ENCODE measurements at regions not wholly inside any gene's neighbourhood (a gene's known extent, or its start where the extent isn't known, plus 50 kb on each side); places are given as distances from the start of the nearest gene placed in this dataset.

- Histone ChIP-seq H3K4me2 (ENCODE audit: insufficient read depth, low read length) (no peak overlapping the region), H3K4me3 (replicated peaks in 1 of 3; ENCODE audit: insufficient read depth in 1 of 3, low read depth in 1 of 3, low read length in 3 of 3) (no peak overlapping the region), H3K27ac (ENCODE audit: insufficient read depth, low read depth, low read length) (no peak overlapping the region), H3K9me1 (replicated peaks; ENCODE audit: control insufficient read depth, extremely low read depth, insufficient read depth, low read length) (no peaks in the 10 kb centered on the region), H3K79me2 (ENCODE audit: control insufficient read depth, insufficient read depth, low read length) (no peaks in the 10 kb centered on the region), H2AFZ (ENCODE audit: low read depth, low read length) (no peak overlapping the region), H3K36me3 (ENCODE audit: control insufficient read depth in 2 of 2, extremely low read depth in 1 of 2, insufficient read depth in 2 of 2, low read length in 2 of 2) (no peaks in the 10 kb centered on the region), H4K20me1 (replicated peaks; ENCODE audit: control insufficient read depth, extremely low read depth, insufficient read depth, low read length) (no peaks in the 10 kb centered on the region), H3K9ac (replicated peaks; ENCODE audit: extremely low read depth, insufficient read depth, low read length) (no peak overlapping the region), H3K27me3 (ENCODE audit: control insufficient read depth in 2 of 2, insufficient read depth in 2 of 2, low read length in 2 of 2) (no peaks in the 10 kb centered on the region), H3K4me1 (ENCODE audit: control insufficient read depth, extremely low read depth, insufficient read depth, low read length) (no peaks in the 10 kb centered on the region), H3K9me3 (replicated peaks; ENCODE audit: control insufficient read depth, insufficient read depth, low read length) (peaks cover 3% of the 10 kb centered on the region)
- no peak for DNase-seq (ENCODE audit: low read depth, low spot score)
- ChIA-PET CTCF (no interaction called here), POLR2A (no interaction called here)
- TF ChIP-seq MAX (IDR thresholded peaks at IDR 0.05; ENCODE audit: insufficient read depth, insufficient read length) = no peak
- no peak for TF ChIP-seq CTCF (IDR thresholded peaks at IDR 0.05; ENCODE audit: extremely low read depth in 1 of 2, insufficient read depth in 1 of 2, low read depth in 1 of 2, low read length in 2 of 2)
- no peak for TF ChIP-seq POLR2AphosphoS5 (IDR thresholded peaks at IDR 0.05; ENCODE audit: insufficient read depth, low read depth, low read length)
- TF ChIP-seq POLR2A (IDR thresholded peaks at IDR 0.05; ENCODE audit: low read depth, low read length) = no peak
- TF ChIP-seq GATA2 (IDR thresholded peaks at IDR 0.05; ENCODE audit: insufficient read depth, insufficient read length, low read depth, low read length) = no peak
- dilution Hi-C loops (cut with MboI; ENCODE audit: extremely low pct_ligation_motif_present, low sequenced_read_pairs) (no loop called here), intact Hi-C loops (cut with micrococcal nuclease) (no loop called here)
- no peak for FAIRE-seq
- no TSS peak for BruUV-seq (replicated peaks)
These were observed 172.5 kb upstream of the GJB5 start for GRCh38 chr1:34582356-34582755.

GRCh38 chr1:34587761-34588160, 167.1 kb upstream of the GJB5 start:
- Histone ChIP-seq H4K20me1 (replicated peaks; ENCODE audit: control insufficient read depth, extremely low read depth, insufficient read depth, low read length) (no peaks in the 10 kb centered on the region), H3K4me2 (ENCODE audit: insufficient read depth, low read length) (no peak overlapping the region), H2AFZ (ENCODE audit: low read depth, low read length) (no peak overlapping the region), H3K79me2 (ENCODE audit: control insufficient read depth, insufficient read depth, low read length) (no peaks in the 10 kb centered on the region), H3K4me3 (replicated peaks in 1 of 3; ENCODE audit: insufficient read depth in 1 of 3, low read depth in 1 of 3, low read length in 3 of 3) (no peak overlapping the region), H3K36me3 (ENCODE audit: control insufficient read depth in 2 of 2, extremely low read depth in 1 of 2, insufficient read depth in 2 of 2, low read length in 2 of 2) (no peaks in the 10 kb centered on the region), H3K9ac (replicated peaks; ENCODE audit: extremely low read depth, insufficient read depth, low read length) (no peak overlapping the region), H3K27ac (ENCODE audit: insufficient read depth, low read depth, low read length) (no peak overlapping the region), H3K9me3 (replicated peaks; ENCODE audit: control insufficient read depth, insufficient read depth, low read length) (no peaks in the 10 kb centered on the region), H3K27me3 (ENCODE audit: control insufficient read depth in 2 of 2, insufficient read depth in 2 of 2, low read length in 2 of 2) (no peaks in the 10 kb centered on the region), H3K9me1 (replicated peaks; ENCODE audit: control insufficient read depth, extremely low read depth, insufficient read depth, low read length) (no peaks in the 10 kb centered on the region), H3K4me1 (ENCODE audit: control insufficient read depth, extremely low read depth, insufficient read depth, low read length) (no peaks in the 10 kb centered on the region)
- dilution Hi-C loops (cut with MboI; ENCODE audit: extremely low pct_ligation_motif_present, low sequenced_read_pairs) (no loop called here), intact Hi-C loops (cut with micrococcal nuclease) (no loop called here)
- ChIA-PET POLR2A (no interaction called here), CTCF (no interaction called here)
- no peak for FAIRE-seq
- TF ChIP-seq CTCF (IDR thresholded peaks at IDR 0.05; ENCODE audit: extremely low read depth in 1 of 2, insufficient read depth in 1 of 2, low read depth in 1 of 2, low read length in 2 of 2) (no peak), GATA2 (IDR thresholded peaks at IDR 0.05; ENCODE audit: insufficient read depth, insufficient read length, low read depth, low read length) (no peak), POLR2AphosphoS5 (IDR thresholded peaks at IDR 0.05; ENCODE audit: insufficient read depth, low read depth, low read length) (no peak), MAX (IDR thresholded peaks at IDR 0.05; ENCODE audit: insufficient read depth, insufficient read length) (no peak), EZH2 (IDR thresholded peaks at IDR 0.05; ENCODE audit: borderline replicate concordance, low read depth, low read length, severe bottlenecking) (no peak), JUN (IDR thresholded peaks at IDR 0.05; ENCODE audit: borderline replicate concordance, insufficient read depth, insufficient read length, low read depth) (no peak)
- BruUV-seq (replicated peaks) = no TSS peak
- DNase-seq (ENCODE audit: low read depth, low spot score) = no peak

Measured in endothelial cell of umbilical vein (primary cell).